ENCODE measurements at regions not wholly inside any gene's neighbourhood (a gene's known extent, or its start where the extent isn't known, plus 50 kb on each side); places are given as distances from the start of the nearest gene placed in this dataset.

DNA sequence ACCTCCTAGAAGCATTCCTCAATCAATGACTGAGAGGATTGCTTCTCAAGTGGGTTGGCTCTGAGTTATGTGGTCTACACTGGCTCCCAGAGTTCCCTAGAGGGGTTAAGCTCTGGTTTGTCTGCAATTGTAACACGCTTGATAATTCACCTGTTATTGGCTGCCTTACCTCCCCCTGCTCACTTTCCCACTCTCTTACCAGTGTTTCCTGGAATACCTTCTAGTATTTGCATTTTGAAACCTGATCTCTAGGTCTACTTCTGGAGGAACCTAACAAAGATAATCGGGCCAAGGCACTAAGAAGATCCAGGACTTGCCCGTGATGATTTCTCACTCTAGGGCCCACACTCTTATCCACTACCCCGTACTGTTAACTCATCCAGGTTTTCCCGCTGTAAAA, 110.1 kb upstream of the MAP3K1 start:
- Histone ChIP-seq H3K4me3 (ENCODE audit: control insufficient read depth in 1 of 2, extremely low read depth in 1 of 2, low read length in 1 of 2) (no peak overlapping the region), H3K9me3 (peaks cover 1% of the 10 kb centered on the region), H3K36me3 (ENCODE audit: control insufficient read depth in 2 of 2, extremely low read depth in 1 of 2, insufficient read depth in 1 of 2, low read length in 1 of 2) (no peaks in the 10 kb centered on the region), H3K27ac (ENCODE audit: low read length) (no peak overlapping the region), H3K4me1 (ENCODE audit: control insufficient read depth in 1 of 2, extremely low read depth in 1 of 2, insufficient read depth in 2 of 2, low read length in 2 of 2) (peaks cover 16 to 17% of the 10 kb centered on the region in 2 experiments), H3K27me3 (replicated peaks in 1 of 2; ENCODE audit: control insufficient read depth in 2 of 2, extremely low read depth in 1 of 2, insufficient read depth in 2 of 2, low read length in 1 of 2) (no peaks in the 10 kb centered on the region)
- H3K36me3 Mint-ChIP-seq = no peaks in the 10 kb centered on the region
- H3K9me3 Mint-ChIP-seq = peaks cover 0 to 3% (median 0%) of the 10 kb centered on the region in 3 donors
- DNase-seq (no peak), ATAC-seq (replicated peaks in 1 of 4) (no peak)
- CTCF ChIA-PET = no interaction called here
- 66% methylated on average over 4 of the region's 5 CpGs for WGBS (ENCODE audit: insufficient coverage)
- no peak overlapping the region for H3K4me3 Mint-ChIP-seq
- no peak overlapping the region for H3K27ac Mint-ChIP-seq
- H3K4me1 Mint-ChIP-seq = peaks cover 36 to 53% (median 37%) of the 10 kb centered on the region in 3 donors
- H3K27me3 Mint-ChIP-seq = no peaks in the 10 kb centered on the region
- POLR2A ChIA-PET = no interaction called here

DNA sequence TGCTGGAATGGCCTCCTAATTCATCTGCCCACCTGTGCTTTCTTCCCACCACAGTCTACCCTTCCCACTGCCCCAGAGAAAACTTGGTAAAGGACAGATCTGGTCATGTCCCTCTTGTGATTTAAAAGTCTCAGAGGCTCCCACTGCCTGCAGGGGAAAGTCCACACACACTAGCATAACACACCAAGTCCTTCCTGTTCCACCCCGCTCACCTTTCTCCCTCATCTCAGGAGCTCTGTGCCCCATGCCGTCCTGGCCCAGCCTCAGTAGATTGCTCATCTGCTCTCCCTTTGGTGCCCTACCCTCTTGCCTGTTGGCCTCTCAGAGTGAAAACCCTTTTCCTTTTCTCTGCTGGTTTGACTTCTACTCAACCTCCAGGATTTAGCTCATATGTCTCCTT, 111.4 kb upstream of the MAP3K1 start:
- DNase-seq (no peak), ATAC-seq (replicated peaks in 1 of 4) (no peak)
- H3K9me3 Mint-ChIP-seq = no peaks in the 10 kb centered on the region
- H3K4me1 Mint-ChIP-seq = peaks cover 45 to 62% (median 49%) of the 10 kb centered on the region in 3 donors
- Histone ChIP-seq H3K36me3 (ENCODE audit: control insufficient read depth in 2 of 2, extremely low read depth in 1 of 2, insufficient read depth in 1 of 2, low read length in 1 of 2) (no peaks in the 10 kb centered on the region), H3K9me3 (no peaks in the 10 kb centered on the region), H3K4me3 (ENCODE audit: control insufficient read depth in 1 of 2, extremely low read depth in 1 of 2, low read length in 1 of 2) (no peak overlapping the region), H3K27me3 (replicated peaks in 1 of 2; ENCODE audit: control insufficient read depth in 2 of 2, extremely low read depth in 1 of 2, insufficient read depth in 2 of 2, low read length in 1 of 2) (no peaks in the 10 kb centered on the region), H3K27ac (ENCODE audit: low read length) (no peak overlapping the region), H3K4me1 (ENCODE audit: control insufficient read depth in 1 of 2, extremely low read depth in 1 of 2, insufficient read depth in 2 of 2, low read length in 2 of 2) (peaks cover 28 to 29% of the 10 kb centered on the region in 2 experiments)
- no peaks in the 10 kb centered on the region for H3K36me3 Mint-ChIP-seq
- H3K4me3 Mint-ChIP-seq = no peak overlapping the region
- H3K27me3 Mint-ChIP-seq = no peaks in the 10 kb centered on the region
- peak overlapping the region in 1 of 2 donors; percentile 9 for H3K27ac Mint-ChIP-seq
- CTCF ChIA-PET = no interaction called here
- POLR2A ChIA-PET = no interaction called here
- WGBS (ENCODE audit: insufficient coverage) = 85% methylated on average over 2 of the region's 2 CpGs

DNA sequence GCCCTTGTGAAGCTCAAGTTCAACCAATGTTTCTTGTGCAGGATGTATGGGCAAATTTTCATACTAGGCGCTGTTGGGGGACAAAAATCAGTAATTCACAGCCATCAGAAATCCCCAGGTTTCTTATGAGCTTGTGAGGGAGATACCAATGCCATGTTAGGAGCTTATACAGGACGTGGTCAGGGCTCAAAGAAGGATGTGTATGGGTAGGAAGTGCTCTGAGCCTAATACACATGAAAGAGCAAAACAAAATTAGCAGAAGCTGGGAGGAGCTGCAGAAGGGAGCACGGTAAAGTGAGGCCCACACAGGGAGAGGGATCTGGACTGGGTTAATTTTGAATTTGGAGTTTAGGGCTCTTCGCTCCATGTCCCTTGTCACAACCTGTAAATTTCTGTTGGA, 114.6 kb upstream of the MAP3K1 start:
- H3K4me3 Mint-ChIP-seq = peak overlapping the region in 2 of 3 donors; percentile 10 to 69
- no peak overlapping the region for H3K27ac ChIP-seq (ENCODE audit: low read length)

DNA sequence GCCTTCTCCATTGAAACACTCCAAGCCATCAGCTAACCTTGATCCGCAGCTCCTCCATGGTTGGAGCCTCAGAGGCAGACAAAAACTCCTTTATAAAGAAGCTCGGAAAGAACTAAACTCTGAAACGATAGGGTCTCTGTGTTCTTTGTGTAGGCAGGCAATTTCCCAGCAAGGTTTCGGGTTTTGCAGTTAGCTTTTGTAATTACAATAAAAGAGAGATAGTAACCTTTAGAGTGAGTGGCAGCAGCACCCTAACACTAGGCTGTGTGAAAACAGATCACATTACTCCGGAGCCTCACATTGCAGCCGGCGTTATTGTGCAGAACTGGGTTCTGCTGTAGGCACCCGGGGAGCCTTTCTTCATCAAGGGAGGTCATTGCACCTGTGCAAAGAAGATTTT, 115.8 kb upstream of the MAP3K1 start:
- Histone ChIP-seq H3K4me1 (ENCODE audit: control insufficient read depth in 1 of 2, extremely low read depth in 1 of 2, insufficient read depth in 2 of 2, low read length in 2 of 2) (peaks cover 48 to 51% of the 10 kb centered on the region in 2 experiments), H3K9me3 (no peaks in the 10 kb centered on the region), H3K36me3 (ENCODE audit: control insufficient read depth in 2 of 2, extremely low read depth in 1 of 2, insufficient read depth in 1 of 2, low read length in 1 of 2) (no peaks in the 10 kb centered on the region), H3K4me3 (ENCODE audit: control insufficient read depth in 1 of 2, extremely low read depth in 1 of 2, low read length in 1 of 2) (no peak overlapping the region), H3K27me3 (replicated peaks in 1 of 2; ENCODE audit: control insufficient read depth in 2 of 2, extremely low read depth in 1 of 2, insufficient read depth in 2 of 2, low read length in 1 of 2) (no peaks in the 10 kb centered on the region), H3K27ac (ENCODE audit: low read length) (no peak overlapping the region)
- no peaks in the 10 kb centered on the region for H3K36me3 Mint-ChIP-seq
- peaks cover 77 to 90% (median 80%) of the 10 kb centered on the region in 3 donors for H3K4me1 Mint-ChIP-seq
- ChIA-PET CTCF (interaction anchor here (0.6 to 1.7 kb wide), 3 partner anchors 11 to 521 kb away, joined by 4 to 6 read pairs (median 5); no protein-coding TSS in a partner anchor), POLR2A (interaction anchor here (0.6 to 0.8 kb wide), 2 partner anchors 124 to 1363 kb away, joined by 3 to 4 read pairs; no protein-coding TSS in a partner anchor)
- H3K4me3 Mint-ChIP-seq = peak overlapping the region in 2 of 3 donors; percentile 15 to 41
- no peak for DNase-seq
- peak overlapping the region; percentile 92 to 93 for H3K27ac Mint-ChIP-seq
- ATAC-seq (replicated peaks in 1 of 4) = no peak
- H3K27me3 Mint-ChIP-seq = no peaks in the 10 kb centered on the region
- peaks cover 0 to 4% (median 0%) of the 10 kb centered on the region in 3 donors for H3K9me3 Mint-ChIP-seq
- 92% methylated on average over 2 of the region's 8 CpGs for WGBS (ENCODE audit: insufficient coverage)

More for the DNA sequence above, 114.6 kb upstream of the MAP3K1 start:
- no peaks in the 10 kb centered on the region for H3K27me3 Mint-ChIP-seq
- ChIA-PET POLR2A (interaction anchor here (0.6 to 1.2 kb wide), 3 partner anchors 11 to 371 kb away, joined by 3 to 4 read pairs (median 3); no protein-coding TSS in a partner anchor), CTCF (interaction anchor here (0.5 to 0.6 kb wide), 2 partner anchors 154 to 1513 kb away, joined by 4 to 6 read pairs; no protein-coding TSS in a partner anchor)
- ATAC-seq (replicated peaks in 1 of 4) (peak in 3 of 4 experiments; percentile 69 to 75 (median 71)), DNase-seq (peak in 1 of 35 experiments; percentile 29)
- H3K9me3 Mint-ChIP-seq = no peaks in the 10 kb centered on the region
- no peaks in the 10 kb centered on the region for H3K27me3 ChIP-seq (replicated peaks in 1 of 2; ENCODE audit: control insufficient read depth in 2 of 2, extremely low read depth in 1 of 2, insufficient read depth in 2 of 2, low read length in 1 of 2)
- no peaks in the 10 kb centered on the region for H3K36me3 ChIP-seq (ENCODE audit: control insufficient read depth in 2 of 2, extremely low read depth in 1 of 2, insufficient read depth in 1 of 2, low read length in 1 of 2)
- H3K36me3 Mint-ChIP-seq = no peaks in the 10 kb centered on the region
- no peaks in the 10 kb centered on the region for H3K9me3 ChIP-seq
- peaks cover 41 to 51% of the 10 kb centered on the region in 2 experiments for H3K4me1 ChIP-seq (ENCODE audit: control insufficient read depth in 1 of 2, extremely low read depth in 1 of 2, insufficient read depth in 2 of 2, low read length in 2 of 2)
- H3K4me1 Mint-ChIP-seq = peaks cover 72 to 89% (median 74%) of the 10 kb centered on the region in 3 donors
- WGBS (ENCODE audit: insufficient coverage) = 54% methylated on average over 4 of the region's 4 CpGs
- H3K27ac Mint-ChIP-seq = peak overlapping the region; percentile 92 to 93
- peak overlapping the region in 1 of 2 donors; percentile 8 for H3K4me3 ChIP-seq (ENCODE audit: control insufficient read depth in 1 of 2, extremely low read depth in 1 of 2, low read length in 1 of 2)

DNA sequence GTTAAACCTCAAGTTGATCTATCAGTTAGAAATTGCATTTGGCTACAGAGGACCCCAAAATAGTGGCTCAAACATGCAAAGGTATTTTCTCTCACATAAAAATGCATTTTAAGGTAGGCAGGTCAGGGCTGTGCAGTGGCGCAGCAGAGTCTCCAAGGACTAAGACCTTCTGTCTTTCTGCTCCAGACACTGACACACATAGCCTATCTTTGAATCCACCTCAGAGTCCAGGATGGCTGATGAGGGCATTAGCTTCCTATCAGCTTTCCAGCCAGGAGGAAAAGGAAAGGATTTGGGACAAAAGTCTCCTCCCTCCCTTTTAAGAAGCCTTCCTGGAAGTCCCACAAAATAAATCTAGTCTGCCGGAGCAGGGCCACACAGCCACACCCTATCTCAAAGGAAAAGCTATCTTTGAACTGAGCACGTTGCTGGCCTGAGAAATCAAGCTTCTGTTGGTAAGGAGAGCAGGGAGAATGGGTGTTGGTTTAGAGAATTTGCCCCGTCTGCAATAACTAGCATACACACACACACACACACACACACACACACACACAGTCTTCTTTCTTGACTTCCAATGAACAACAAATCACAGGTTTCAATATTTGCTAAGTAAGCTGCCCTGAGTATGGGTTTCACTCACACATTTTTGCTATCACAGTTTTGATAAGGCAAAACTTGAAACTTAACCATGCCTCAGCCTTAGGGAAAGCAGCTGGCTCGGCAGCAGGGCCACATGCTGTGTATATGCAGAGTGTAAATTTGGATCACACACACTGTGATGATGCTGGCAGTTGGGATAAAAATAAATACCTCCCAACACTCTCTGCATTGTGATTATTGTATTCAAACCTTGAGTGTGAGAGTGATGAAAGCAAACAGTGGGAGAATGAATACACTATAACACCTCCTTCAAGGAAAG, 116.6 kb upstream of the MAP3K1 start:
- Histone ChIP-seq H3K4me1 (ENCODE audit: control insufficient read depth in 1 of 2, extremely low read depth in 1 of 2, insufficient read depth in 2 of 2, low read length in 2 of 2) (peaks cover 44 to 50% of the 10 kb centered on the region in 2 experiments), H3K27ac (ENCODE audit: low read length) (peak overlapping the region; percentile 30), H3K9me3 (no peaks in the 10 kb centered on the region), H3K36me3 (ENCODE audit: control insufficient read depth in 2 of 2, extremely low read depth in 1 of 2, insufficient read depth in 1 of 2, low read length in 1 of 2) (no peaks in the 10 kb centered on the region), H3K27me3 (replicated peaks in 1 of 2; ENCODE audit: control insufficient read depth in 2 of 2, extremely low read depth in 1 of 2, insufficient read depth in 2 of 2, low read length in 1 of 2) (no peaks in the 10 kb centered on the region), H3K4me3 (ENCODE audit: control insufficient read depth in 1 of 2, extremely low read depth in 1 of 2, low read length in 1 of 2) (no peak overlapping the region)
- no peaks in the 10 kb centered on the region for H3K27me3 Mint-ChIP-seq
- H3K36me3 Mint-ChIP-seq = no peaks in the 10 kb centered on the region
- peaks cover 77 to 90% (median 79%) of the 10 kb centered on the region in 3 donors for H3K4me1 Mint-ChIP-seq
- H3K27ac Mint-ChIP-seq = peak overlapping the region; percentile 92 to 93
- WGBS (ENCODE audit: insufficient coverage) = no CpG with 5 or more reads among the region's 5 CpGs
- peak overlapping the region in 1 of 3 donors; percentile 41 for H3K4me3 Mint-ChIP-seq
- CTCF ChIA-PET = interaction anchor here (1.4 to 1.7 kb wide), 2 partner anchors 12 to 139 kb away, joined by 4 to 6 read pairs; no protein-coding TSS in a partner anchor
- POLR2A ChIA-PET = interaction anchor here (0.6 to 0.8 kb wide), 3 partner anchors 124 to 1673 kb away, joined by 3 to 4 read pairs (median 3); no protein-coding TSS in a partner anchor
- ATAC-seq (replicated peaks in 1 of 4) = peak; percentile 34 to 46 (median 38)
- no peak for DNase-seq
- H3K9me3 Mint-ChIP-seq = peaks cover 0 to 4% (median 0%) of the 10 kb centered on the region in 3 donors

DNA sequence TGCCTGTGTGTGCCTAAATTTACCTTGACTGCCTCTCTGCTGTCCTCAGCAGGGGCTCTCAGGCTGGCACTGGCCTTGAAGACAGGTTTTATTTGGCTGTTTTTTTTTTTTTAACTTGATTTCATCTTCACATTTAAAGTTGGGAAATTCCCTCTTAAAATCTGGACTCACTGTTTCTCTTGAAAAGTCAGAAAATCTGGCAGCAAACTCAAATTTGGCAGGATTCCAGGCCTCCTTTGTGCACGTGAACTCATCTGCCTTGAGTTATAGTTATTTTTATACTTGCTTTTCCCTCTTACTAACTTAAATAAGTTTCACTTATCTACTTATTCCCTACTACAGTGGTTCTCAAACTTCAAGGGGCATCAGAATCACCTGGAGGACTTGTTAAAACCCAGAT, 118.4 kb upstream of the MAP3K1 start:
- ChIA-PET CTCF (interaction anchor here in 1 of 2 donors (0.6 kb wide), 1 partner anchor 367 kb away, joined by 3 read pairs; no protein-coding TSS in a partner anchor), POLR2A (interaction anchor here (0.6 to 1.3 kb wide), 4 partner anchors 11 to 632 kb away, joined by 3 to 9 read pairs (median 4); no protein-coding TSS in a partner anchor)
- Mint-ChIP-seq H3K4me3 (peak overlapping the region in 1 of 3 donors; percentile 10), H3K27ac (peak overlapping the region; percentile 83 to 85), H3K27me3 (no peaks in the 10 kb centered on the region), H3K9me3 (peaks cover 0 to 4% (median 0%) of the 10 kb centered on the region in 3 donors), H3K36me3 (no peaks in the 10 kb centered on the region), H3K4me1 (peaks cover 87 to 92% (median 88%) of the 10 kb centered on the region in 3 donors)
- Histone ChIP-seq H3K4me3 (ENCODE audit: control insufficient read depth in 1 of 2, extremely low read depth in 1 of 2, low read length in 1 of 2) (no peak overlapping the region), H3K27ac (ENCODE audit: low read length) (no peak overlapping the region), H3K27me3 (replicated peaks in 1 of 2; ENCODE audit: control insufficient read depth in 2 of 2, extremely low read depth in 1 of 2, insufficient read depth in 2 of 2, low read length in 1 of 2) (no peaks in the 10 kb centered on the region), H3K4me1 (ENCODE audit: control insufficient read depth in 1 of 2, extremely low read depth in 1 of 2, insufficient read depth in 2 of 2, low read length in 2 of 2) (peaks cover 54 to 63% of the 10 kb centered on the region in 2 experiments), H3K36me3 (ENCODE audit: control insufficient read depth in 2 of 2, extremely low read depth in 1 of 2, insufficient read depth in 1 of 2, low read length in 1 of 2) (no peaks in the 10 kb centered on the region), H3K9me3 (no peaks in the 10 kb centered on the region)
- peak in 8 of 35 experiments; percentile 13 to 70 (median 18) for DNase-seq
- WGBS (ENCODE audit: insufficient coverage) = no CpG with 5 or more reads among the region's 1 CpG
- no peak for ATAC-seq (replicated peaks in 1 of 4)
